ENCODE measurements at regions not wholly inside any gene's neighbourhood (a gene's known extent, or its start where the extent isn't known, plus 50 kb on each side); places are given as distances from the start of the nearest gene placed in this dataset.

GRCh38 chr4:62204136-62204535 is 1004.0 kb downstream of the ADGRL3 start:
- DNase-seq, result no peak

GRCh38 chr4:62199291-62199810 is 999.2 kb downstream of the ADGRL3 start:
- no peak for DNase-seq

- no peak for DNase-seq
Measured at GRCh38 chr4:62196338-62196737, 996.2 kb downstream of the ADGRL3 start.

- DNase-seq, result no peak
Measured at GRCh38 chr4:62194342-62194741, 994.2 kb downstream of the ADGRL3 start.

- no peak for DNase-seq
Measured at GRCh38 chr4:62193761-62194160, 993.6 kb downstream of the ADGRL3 start.

- DNase-seq, result no peak
Measured at GRCh38 chr4:62191451-62192240, 991.5 kb downstream of the ADGRL3 start.

GRCh38 chr4:62170235-62170634 is 970.1 kb downstream of the ADGRL3 start:
- DNase-seq, result no peak

GRCh38 chr4:62168681-62169080 is 968.6 kb downstream of the ADGRL3 start:
- no peak for DNase-seq

GRCh38 chr4:62162606-62163005 is 962.5 kb downstream of the ADGRL3 start:
- no peak for DNase-seq

- no peak for DNase-seq
Measured at GRCh38 chr4:62161446-62161845, 961.3 kb downstream of the ADGRL3 start.

GRCh38 chr4:62159876-62160275 is 959.8 kb downstream of the ADGRL3 start:
- no peak for DNase-seq

GRCh38 chr4:62159306-62159705 is 959.2 kb downstream of the ADGRL3 start:
- no peak for DNase-seq

- DNase-seq, result no peak
Measured at GRCh38 chr4:62156205-62156604, 956.1 kb downstream of the ADGRL3 start.

GRCh38 chr4:62145276-62145675 is 945.1 kb downstream of the ADGRL3 start:
- DNase-seq, result no peak

GRCh38 chr4:62144431-62144830 is 944.3 kb downstream of the ADGRL3 start:
- DNase-seq, result no peak

- DNase-seq, result no peak
Measured at GRCh38 chr4:62135565-62136156, 935.5 kb downstream of the ADGRL3 start.

- DNase-seq, result no peak
Measured at GRCh38 chr4:62133977-62134376, 933.9 kb downstream of the ADGRL3 start.

- no peak for DNase-seq
Measured at GRCh38 chr4:62133101-62133897, 933.2 kb downstream of the ADGRL3 start.

- no peak for DNase-seq
Measured at GRCh38 chr4:62131049-62131448, 930.9 kb downstream of the ADGRL3 start.

- no peak for DNase-seq
Measured at GRCh38 chr4:62130637-62131036, 930.5 kb downstream of the ADGRL3 start.

GRCh38 chr4:62130230-62130629 is 930.1 kb downstream of the ADGRL3 start:
- DNase-seq, result no peak

All from NK-92 treated with Interleukin-12 subunit alpha and Interleukin-12 subunit beta, amount 100 ng/mL, for 24 hours (cell line).